Gastrocnemius medialis (tissue), 4 donors: ENCODE measurements at regions not wholly inside any gene's neighbourhood (a gene's known extent, or its start where the extent isn't known, plus 50 kb on each side); places are given as distances from the start of the nearest gene placed in this dataset.

Experiments used
- CTCF ChIP-seq, 5 experiments: fragments of 450-650 bp in 3 of 5; fragments of 200-600 bp in 2 of 5; sonication (generic) in 2 of 5; IDR thresholded peaks in 4 of 5; conservative IDR thresholded peaks in 1 of 5; 1 replicate in 4 of 5; 2 replicates in 1 of 5; pipeline ENCODE4 v1.5.1; 2016 to 2019; ENCODE audit warnings: antibody characterized with exemption in 5 of 5, mild to moderate bottlenecking in 3 of 5, moderate library complexity in 3 of 5
- POLR2A ChIP-seq, 2 donors: fragments of 450-650 bp; IDR thresholded peaks; one replicate each; pipeline ENCODE4 v1.6.1; 2017; ENCODE audit warnings: antibody characterized with exemption in 2 of 2, mild to moderate bottlenecking in 2 of 2, moderate library complexity in 2 of 2

- TF ChIP-seq CTCF (IDR thresholded peaks at IDR 0.05 in 4 of 5, conservative IDR thresholded peaks at IDR 0.05 in 1 of 5) (no peak), POLR2A (IDR thresholded peaks at IDR 0.05) (no peak)
Observed at GRCh38 chr12:24746006-24746671, 202.8 kb downstream of the BCAT1 start.
